Stimulated activated CD4-positive, alpha-beta T cell treated with anti-CD3 and anti-CD28 coated beads, Interleukin-15, amount 100 ng/mL, for 1 hour (primary cell): ENCODE measurements at regions not wholly inside any gene's neighbourhood (a gene's known extent, or its start where the extent isn't known, plus 50 kb on each side); places are given as distances from the start of the nearest gene placed in this dataset.
A peak's percentile ranks its signal among the peaks of the same experiment; 100 is the strongest.

ENCODE experiments used
- DNase-seq, 2 donors: peaks; one replicate each; pipeline ENCODE4 v3.0.0-alpha.2; 2020; ENCODE audit warnings: low read depth in 1 of 2, low spot score in 1 of 2

GRCh38 chr6:105794870-105795269, 291.3 kb upstream of the PRDM1 start:
- DNase-seq: no peak

GRCh38 chr6:105794239-105794638, 291.9 kb upstream of the PRDM1 start:
- no peak for DNase-seq

- DNase-seq: no peak
Observed at GRCh38 chr6:105793130-105793529, 293.0 kb upstream of the PRDM1 start.

GRCh38 chr6:105791583-105792318, 294.4 kb upstream of the PRDM1 start:
- DNase-seq: no peak

- no peak for DNase-seq
Observed at GRCh38 chr6:105791179-105791578, 295.0 kb upstream of the PRDM1 start.

- no peak for DNase-seq
Observed at GRCh38 chr6:105790635-105791034, 295.5 kb upstream of the PRDM1 start.

GRCh38 chr6:105789935-105790334, 296.2 kb upstream of the PRDM1 start:
- no peak for DNase-seq

GRCh38 chr6:105787747-105788146, 298.4 kb upstream of the PRDM1 start:
- DNase-seq: no peak

- DNase-seq: no peak
Observed at GRCh38 chr6:105786890-105787655, 299.1 kb upstream of the PRDM1 start.

- DNase-seq: no peak
Observed at GRCh38 chr6:105786449-105786848, 299.7 kb upstream of the PRDM1 start.

GRCh38 chr6:105785066-105785811, 300.9 kb upstream of the PRDM1 start:
- no peak for DNase-seq

- no peak for DNase-seq
Observed at GRCh38 chr6:105784179-105784578, 302.0 kb upstream of the PRDM1 start.

GRCh38 chr6:105783333-105783935, 302.7 kb upstream of the PRDM1 start:
- no peak for DNase-seq

- no peak for DNase-seq
Observed at GRCh38 chr6:105781915-105782314, 304.2 kb upstream of the PRDM1 start.

GRCh38 chr6:105781248-105781647, 304.9 kb upstream of the PRDM1 start:
- DNase-seq: peak in 1 of 2 donors; percentile 55

GRCh38 chr6:105780146-105780860, 305.8 kb upstream of the PRDM1 start:
- DNase-seq: no peak

GRCh38 chr6:105779110-105779509, 307.0 kb upstream of the PRDM1 start:
- no peak for DNase-seq

GRCh38 chr6:105775095-105775494, 311.0 kb upstream of the PRDM1 start:
- DNase-seq: no peak

GRCh38 chr6:105774247-105774646, 311.9 kb upstream of the PRDM1 start:
- DNase-seq: no peak

GRCh38 chr6:105771313-105771970, 314.7 kb upstream of the PRDM1 start:
- DNase-seq: no peak
